CD4-positive, alpha-beta T cell treated with Interleukin-12 subunit alpha and Interleukin-12 subunit beta, for 1 hour (primary cell): ENCODE measurements at regions not wholly inside any gene's neighbourhood (a gene's known extent, or its start where the extent isn't known, plus 50 kb on each side); places are given as distances from the start of the nearest gene placed in this dataset.

ENCODE experiments used
- DNase-seq: peaks from one replicate; pipeline ENCODE4 v3.0.0-alpha.2; 2020

DNA sequence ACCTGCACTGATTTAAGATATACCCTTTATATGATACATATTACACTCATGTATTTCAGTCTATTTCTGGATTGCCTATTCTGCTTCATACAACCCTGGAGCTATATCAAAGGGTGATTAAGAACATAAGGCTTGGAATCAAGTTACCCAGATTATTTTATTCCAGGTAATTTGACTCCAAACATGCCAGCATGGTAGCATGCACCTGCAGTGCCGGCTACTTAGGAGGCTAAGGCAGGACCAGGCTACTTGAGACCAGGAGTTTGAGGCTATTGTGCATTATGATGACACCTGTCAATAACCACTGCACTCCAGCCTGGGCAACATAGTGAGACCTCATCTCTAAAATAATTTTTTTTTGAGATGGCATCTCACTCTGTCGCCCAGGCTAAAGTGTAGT is 50.4 kb upstream of the NEO1 start:
- DNase-seq: no peak

DNA sequence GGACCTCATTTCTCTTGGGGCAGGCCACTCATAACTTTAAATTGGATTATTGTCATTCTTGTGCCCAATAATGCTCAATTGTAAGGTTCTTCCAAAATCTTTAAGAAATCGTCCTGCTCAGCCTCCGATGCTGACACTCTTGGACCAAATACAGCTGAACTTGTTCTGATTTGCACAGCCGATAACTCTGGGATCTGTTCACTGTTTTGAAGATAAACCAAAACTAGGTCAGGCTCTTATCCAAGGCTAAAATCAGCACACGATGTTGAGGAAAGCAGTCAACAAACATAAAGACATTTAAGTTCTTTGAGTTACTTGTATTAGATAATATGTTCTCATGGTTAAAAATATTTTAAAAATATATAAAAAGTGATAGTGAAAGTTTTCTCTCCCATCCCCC is 52.0 kb upstream of the NEO1 start:
- no peak for DNase-seq

DNA sequence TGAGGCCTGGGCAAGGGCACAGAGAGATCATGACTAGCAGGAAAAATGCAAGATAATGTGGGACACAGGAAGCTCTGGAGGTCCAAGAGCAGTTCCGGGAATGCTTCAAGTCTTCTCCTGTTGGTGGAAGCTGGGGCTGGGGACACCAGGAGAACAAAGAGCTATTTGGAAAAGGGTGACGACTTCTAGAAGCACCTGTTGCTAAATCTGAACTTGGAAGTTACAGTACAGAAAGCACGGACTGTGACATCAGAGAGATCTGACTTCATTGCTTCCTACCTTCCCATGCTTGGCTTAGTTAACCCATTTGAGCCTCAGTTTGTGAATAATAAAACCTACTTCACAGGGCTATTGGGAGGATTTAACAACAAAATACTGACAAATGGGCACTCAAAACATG is 52.7 kb upstream of the NEO1 start:
- no peak for DNase-seq

DNA sequence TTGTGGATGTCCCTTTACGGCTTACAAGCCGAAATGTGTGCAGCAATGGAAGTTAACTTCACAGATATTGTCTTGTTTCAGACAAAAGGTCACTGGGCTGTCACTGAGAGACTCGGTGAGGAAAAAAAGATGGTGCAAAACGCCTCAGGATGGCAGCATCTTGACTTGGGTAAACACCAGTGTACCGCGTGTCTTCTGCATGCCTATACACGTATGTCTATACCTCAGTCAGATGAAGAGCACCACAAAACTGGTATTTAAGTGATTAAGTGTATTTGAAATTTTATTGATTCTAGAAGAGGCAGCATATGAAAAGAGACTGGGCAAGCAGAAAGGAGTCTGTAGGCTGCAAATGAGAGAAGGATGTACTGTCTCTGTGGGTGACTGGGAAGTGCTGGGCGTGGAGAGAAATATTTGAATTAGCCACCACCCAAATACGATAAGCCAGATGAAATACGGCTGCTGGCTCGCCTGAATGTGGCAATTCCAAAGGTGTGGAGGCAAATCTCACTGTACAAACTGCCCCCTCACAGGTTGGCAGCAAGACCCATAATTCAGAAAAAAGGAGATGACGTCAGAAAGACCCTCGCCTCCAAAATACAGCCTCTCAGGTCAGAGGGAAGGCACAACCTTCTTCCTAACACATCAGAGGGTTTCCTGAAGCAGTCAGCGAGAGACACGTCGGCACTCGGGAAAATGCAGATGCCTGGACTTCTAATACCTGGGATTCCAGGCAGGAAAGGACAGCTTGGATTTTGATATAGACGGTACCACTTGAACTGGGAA is 53.4 kb upstream of the NEO1 start:
- DNase-seq: no peak

DNA sequence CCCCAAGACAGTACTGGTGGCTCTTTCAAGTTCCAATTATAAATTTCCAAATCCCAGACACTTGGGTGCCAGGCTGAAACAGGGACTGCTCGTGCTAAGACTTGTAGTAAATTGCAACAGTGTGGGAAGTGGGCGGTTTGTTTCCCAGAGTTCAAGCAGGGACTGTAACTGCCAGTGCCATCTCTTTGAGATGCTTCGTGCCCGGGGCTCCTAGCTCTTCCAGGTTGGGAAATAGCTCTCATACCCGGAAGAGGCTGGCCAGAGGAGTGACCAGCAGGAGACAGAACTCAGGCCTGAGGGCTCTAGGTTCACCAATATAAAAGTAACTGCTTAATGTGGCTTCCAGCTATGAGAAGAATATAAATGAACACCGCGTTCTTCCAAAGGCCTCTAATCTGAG is 54.0 kb upstream of the NEO1 start:
- DNase-seq: no peak

DNA sequence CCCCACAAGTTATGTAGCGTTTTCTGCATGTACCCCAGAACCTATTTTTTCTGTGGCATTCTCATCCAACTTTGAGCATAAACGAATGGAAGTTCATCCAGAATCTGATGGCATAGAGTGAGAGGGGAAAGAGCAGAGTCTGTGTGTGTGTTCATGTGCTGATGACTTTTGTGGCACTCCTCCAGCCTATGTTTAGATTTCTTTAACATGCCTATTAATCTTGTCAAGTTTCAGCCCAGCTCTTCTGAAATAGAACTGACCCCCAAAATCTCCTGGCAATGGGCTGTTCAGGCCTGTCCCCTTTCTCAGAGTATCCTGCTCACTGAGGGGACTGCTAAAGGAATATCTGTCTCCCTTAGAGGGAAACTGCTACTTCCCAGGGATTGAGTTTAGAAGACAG is 56.4 kb upstream of the NEO1 start:
- DNase-seq: no peak

DNA sequence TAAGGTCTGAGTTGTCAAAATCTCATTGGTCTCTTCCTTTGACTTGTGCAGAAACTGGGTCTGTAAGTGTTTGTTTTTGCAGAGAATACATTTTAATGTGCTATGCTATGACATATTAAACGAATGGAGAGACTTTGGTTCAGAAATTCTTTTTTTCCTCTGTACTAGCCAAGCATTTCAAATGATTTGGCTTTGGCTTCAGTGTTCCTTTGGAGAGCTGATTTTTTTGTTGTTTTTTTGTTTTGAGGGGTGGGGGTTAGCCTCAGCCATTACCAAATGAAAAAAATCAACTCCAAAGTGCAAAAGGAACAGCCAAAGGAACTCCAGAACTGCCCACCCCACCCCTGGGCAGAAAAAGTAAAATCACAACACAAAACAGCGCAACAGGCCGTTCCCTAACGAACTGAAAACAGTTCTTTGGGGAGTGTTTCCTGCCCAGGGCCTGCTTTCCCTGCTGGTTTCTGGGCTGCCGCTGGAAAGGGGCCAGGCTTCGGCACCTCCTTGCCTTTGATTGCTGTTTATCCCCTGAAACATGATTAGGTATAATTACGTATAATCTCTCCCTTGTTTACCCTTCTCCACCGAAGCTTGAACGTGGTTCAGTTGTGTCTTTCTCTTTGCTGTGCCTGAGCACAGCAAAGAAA is 57.6 kb upstream of the NEO1 start:
- no peak for DNase-seq

DNA sequence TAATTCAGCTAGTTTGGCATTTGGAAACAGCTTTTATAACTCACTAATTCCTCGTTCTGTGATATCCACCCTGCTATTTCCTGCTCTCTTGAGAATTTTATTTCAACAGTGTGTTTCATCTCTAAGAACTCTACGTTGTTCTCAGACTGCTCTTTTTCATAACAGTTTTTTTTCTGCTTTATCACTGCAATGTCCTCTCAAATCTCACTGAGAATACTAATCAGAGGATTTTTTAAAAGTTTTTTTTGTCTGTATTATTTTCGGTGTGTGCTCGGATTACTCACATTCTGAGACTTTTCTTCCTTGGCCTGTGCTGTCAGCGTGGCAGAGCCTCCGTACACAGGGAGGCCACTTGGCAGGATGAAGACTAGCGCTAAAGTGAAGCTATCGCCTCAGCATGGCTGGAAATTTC is 59.4 kb upstream of the NEO1 start:
- no peak for DNase-seq

DNA sequence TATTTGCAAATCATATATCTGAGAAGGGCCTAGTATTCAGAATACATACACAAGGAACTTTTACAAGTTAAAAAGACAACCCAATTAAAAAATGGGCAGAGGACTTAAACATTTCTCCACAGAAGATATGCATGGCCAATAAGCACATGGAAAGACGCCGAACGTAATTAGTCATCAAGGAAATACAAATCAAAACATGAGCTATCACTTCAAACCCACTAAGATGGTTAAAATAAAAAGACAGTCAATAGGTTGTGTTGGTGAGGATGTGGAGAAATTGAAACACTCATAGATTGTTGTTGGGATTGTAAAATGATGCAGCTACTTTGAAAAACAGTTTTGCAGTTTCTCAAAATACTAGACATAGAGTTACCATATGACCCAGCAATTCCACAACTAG is 61.2 kb upstream of the NEO1 start:
- no peak for DNase-seq

DNA sequence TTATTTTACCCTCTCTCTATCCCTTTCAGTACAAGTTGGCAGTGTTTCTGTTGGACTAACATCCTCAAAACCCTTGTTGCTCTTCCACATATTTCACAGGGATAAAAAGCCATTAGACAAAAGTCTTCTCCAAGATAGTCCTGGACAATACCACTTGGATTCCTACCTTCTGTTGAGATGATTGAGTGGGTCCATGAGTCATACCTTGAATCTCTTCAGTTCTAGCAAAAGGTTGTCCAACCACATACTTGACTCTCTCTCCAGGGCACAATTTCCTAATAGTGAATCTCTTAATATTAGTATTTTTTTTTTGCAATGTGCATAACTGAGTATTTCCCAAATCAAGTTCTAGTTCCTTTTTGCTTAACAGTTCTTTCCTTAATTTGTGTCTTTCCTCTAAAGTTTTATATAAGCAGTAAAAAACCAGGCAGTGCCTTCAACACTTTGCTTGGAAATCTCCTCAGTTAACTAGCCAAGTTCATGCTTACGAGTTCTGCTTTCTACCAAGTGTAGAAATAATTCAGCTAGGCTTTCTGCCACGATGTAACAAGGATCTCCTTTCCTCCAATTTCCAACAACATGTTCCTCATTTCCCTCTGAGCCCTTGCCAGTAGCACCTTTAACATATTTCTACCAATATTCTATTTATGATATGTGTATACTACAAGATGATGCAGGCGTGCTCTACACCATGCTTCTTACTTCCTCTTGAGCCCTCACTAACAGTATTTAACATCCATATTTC is 68.3 kb upstream of the NEO1 start:
- no peak for DNase-seq

DNA sequence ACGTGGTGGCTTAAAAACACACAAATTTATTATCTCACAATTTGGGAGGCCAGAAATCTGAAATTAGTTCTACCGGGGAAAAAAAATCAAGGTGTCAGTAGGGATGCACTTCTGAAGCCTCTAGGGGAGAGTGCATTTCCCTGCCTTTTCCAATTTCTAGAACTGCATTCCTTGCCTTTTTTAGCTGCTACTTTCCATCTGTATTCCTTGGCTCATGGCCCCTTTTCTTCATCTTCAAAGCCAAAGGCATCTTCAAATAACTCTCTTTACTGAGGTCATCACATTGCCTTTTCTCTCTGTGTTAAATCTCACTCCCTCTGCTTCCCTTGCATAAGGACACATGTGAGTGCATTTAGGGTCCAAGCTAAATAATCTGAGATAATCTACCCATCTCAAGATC is 69.5 kb upstream of the NEO1 start:
- DNase-seq: no peak

DNA sequence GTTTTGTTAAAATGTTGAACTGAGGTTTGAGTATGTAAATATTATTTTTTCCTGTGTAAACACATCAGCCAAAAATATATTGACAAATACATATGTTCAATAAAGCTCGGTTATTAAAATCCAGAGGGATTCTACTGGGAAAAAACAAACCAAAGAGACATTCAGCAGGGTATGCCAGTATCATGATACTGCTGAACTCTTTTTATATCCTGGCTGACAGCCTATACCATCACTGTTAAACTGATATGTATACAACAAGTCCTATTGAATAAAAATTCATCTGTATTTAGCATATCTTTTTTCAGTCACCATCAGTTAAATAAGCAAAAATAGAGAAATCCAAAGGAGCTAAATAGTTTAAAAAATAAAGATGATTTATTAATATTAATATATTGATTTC is 71.6 kb upstream of the NEO1 start:
- no peak for DNase-seq

DNA sequence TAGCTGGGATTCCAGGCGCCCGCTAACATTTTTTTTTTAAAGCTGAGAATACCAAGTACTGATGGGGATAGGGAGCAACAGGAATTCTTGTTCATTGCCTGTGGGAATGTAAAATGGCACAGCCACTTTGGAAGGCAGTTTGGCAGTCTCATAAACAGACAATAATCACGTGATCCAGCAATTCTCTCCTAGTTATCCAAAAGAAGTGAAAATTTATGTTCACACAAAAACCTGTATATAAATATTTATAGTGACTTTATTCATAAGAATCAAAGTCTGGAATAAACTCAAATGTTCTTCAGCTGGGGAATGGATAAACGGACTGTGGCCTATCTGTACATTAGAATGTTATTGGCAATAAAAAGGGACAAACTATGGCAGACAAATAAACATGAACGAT is 72.5 kb upstream of the NEO1 start:
- DNase-seq: no peak

DNA sequence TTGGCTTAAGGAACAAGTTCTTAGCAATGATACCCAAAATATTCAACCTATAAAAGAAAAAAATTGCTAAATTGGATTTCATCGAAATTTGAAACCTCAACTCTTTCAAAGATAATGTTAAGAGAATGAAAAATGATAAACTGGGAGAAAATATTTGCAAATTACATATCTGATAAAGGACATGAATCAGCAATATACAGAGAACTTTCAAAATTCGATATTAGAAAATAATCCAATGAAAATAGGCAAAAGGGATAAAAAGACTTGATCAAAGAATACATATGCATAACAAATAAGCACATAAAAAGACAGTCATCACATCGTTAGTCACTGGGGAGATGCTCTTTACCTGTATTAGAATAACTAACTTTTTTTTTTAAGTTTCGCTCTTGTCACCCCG is 73.0 kb upstream of the NEO1 start:
- no peak for DNase-seq

DNA sequence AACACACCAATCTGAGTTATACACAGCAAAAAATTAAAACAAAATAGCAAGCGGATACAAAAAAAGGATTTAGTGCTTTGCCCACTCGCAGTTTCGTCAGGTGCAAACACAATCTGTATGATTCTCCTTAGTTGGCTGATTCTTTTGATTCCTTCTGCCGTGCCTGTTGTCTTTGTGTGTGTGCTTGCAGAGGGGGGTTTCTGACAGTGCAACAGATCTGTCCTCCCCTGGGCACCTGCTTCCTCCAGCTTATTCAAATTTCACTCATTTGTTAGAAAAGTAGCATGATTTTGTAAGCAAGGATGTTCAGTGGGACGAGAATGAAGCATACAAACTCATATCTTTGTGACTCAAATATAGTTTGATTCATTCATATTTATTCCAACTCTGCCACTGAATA is 74.0 kb upstream of the NEO1 start:
- DNase-seq: no peak

DNA sequence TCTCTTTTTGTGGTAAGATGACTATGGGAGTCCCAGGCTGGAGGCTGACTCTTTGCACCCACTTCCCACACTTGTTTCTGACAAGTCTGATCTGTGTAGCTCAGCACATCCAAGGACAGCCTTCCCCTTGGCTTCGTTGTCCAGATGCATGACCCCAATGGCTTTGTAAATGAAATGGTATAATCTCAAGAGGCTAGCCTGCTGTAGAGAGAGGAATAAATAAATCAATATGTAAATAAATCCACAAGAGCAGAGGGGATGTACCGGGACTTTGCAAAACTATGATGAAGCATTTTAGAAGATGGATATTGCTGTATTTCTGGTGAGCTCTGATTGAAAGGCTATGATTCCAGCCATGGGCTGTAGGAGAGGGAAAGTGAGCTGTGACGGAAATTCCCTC is 79.9 kb upstream of the NEO1 start:
- DNase-seq: no peak

DNA sequence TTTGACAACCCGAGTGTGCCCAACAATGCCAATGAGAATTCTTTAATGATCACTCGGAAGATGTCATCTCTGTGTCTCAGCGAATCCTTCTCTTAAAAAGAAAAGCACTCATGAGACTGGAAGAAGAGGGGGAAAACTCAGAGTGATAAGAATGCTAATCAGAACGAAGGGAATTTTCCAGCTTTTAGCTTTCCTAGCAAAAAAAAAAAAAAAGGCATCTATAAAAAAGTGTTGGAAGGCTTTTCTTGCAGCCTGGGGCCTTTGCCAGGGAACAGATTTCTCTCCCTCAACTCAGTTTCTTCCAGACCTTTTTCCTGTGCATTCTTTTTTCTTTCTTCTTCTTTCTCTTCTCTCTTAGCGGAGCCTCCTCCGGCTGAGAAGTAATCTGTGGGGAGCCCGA is 80.5 kb upstream of the NEO1 start:
- DNase-seq: no peak

DNA sequence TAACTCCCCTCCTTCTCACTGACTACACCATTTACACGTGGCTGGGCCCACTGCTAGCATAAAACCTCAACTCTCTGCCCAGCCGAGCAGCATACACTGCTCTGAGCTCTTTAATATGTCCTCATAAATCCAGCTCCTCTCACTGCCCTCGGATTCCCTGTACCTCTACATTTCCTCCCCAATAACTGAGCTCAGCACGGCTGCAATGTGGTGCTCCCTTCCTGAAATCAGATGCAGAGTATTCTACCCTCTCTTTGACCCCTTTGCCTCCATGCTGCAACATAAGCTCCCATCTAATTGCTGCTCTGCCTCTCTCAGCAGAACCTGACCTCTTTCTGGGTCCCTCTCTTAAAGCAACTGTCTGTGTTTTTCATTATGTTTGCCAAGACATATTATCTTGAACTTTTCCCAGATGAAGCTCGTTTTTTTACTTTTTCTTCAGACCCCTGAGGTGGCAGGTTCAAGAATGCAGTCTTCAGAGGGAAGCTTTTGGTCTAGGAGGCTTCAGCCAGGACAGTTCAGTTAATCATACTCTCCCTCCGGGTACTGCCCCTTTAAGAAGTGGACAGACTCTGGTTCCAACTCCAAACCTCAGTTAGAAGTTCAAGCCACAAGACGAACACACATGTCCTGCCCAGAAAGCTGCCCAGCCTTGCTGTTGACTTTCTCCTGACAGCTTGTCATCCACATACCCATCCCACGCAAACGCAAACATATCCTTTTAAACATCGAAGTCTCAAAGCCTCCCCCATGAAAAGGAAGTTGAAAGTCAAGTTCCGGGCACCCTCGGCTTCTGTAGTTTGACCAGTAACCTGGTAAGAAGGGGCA is 81.1 kb upstream of the NEO1 start:
- no peak for DNase-seq

DNA sequence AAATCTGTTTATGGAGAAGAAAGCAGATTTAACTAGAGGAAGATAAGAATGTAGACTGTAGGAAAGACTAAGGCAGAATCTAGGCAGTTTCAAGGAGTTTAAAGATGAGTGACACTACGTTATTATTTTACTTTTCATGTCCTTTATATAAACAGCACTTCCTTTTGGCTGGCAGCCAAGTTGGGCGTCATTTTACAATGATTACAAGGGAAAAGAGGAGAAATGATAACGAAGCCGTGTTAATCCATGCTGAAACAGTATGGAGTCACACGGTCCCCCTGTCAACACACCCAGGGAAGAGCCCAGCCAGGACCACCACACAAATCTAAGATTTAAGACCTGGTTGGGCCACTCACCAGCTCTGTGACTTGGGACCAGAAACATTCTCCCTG is 83.7 kb upstream of the NEO1 start:
- no peak for DNase-seq

DNA sequence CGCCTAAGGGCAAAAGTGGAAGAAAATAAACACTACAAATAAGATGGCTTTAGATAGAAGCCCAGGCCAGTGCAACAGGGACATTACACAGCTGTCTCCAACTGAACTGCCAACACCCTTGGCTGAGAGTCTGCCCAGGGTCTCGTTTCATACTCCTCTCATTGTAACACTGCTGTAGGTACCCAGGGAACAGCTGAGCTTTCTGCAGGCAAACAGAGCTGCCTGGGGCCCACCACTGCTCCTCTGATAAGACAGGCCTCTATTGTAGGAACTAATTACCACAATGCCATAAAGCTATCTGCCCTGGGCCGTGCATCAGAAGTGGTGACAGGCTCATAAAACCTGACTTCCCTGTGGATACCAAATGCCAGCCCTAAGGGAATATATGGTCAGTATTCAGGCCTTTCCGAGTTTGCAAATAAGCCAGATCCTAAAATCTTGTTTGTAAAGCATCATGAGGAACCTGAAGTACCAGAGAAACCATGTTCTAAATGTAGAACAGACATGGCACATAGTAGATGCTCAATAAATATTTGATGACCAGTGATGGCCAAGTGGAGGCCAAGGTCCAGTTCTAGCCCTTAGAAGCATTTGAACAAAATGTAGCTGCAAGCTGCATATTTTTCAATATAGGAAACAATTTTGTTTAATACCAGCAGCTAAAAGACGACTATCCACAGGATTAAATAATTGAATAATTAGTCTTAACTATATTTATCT is 84.3 kb upstream of the NEO1 start:
- DNase-seq: no peak

DNA sequence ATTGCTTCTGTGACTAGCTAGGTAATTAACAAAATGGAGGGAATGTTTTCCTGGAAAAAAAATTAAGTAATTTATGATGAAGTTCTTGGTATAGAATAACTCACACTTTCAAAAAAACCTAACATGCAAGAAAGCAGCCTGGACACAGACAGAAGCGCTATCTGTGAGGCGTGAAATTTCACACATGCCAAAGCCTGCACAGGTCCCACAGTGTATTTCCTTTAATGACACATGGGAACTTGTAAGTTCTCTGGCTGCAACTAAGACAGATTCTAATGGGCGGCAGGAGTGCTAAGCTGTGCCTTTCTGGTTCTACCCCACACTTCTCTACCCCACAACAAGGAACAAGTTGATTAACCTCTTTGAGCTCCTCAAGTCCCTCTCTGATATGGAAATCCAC is 84.9 kb upstream of the NEO1 start:
- peak; percentile 14 for DNase-seq

DNA sequence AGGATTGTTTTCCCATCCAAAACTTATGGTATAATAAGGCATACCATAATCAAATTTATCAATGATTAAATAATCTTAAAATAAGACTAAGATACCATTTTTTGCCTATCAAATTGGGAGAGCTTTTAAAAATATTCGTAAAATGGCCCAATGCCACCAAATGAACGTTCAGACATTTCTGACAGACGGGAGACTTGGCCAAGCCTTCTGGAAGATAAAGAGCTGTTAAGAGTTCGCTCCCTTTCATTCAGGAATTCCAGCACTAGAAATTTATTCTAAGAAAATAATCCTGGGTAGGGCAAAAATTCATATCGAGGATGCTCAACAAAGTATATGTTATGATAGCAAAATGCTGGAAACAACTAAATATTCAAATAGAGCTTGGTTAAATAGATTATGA is 85.6 kb upstream of the NEO1 start:
- no peak for DNase-seq

DNA sequence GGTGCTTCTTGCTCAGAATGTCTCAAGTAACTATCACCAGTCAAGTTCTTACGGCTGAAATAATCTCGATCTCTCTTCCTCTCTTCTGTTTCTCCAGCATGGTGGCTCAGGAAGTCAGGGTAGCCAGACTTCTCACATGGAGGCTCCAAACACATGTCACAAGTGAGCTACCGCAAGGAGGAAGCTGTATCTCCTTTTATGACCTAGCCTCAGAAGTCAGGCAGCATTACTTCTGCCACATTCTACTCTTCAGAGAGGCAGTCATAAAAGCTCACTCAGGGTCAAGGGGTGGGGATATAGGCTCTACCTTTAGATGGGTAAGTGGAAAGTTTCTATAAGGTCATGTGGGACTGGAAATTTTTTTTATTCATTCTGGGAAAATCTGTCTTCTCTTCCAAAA is 86.6 kb upstream of the NEO1 start:
- DNase-seq: no peak
